Fibroblast of lung (primary cell): ENCODE measurements at regions not wholly inside any gene's neighbourhood (a gene's known extent, or its start where the extent isn't known, plus 50 kb on each side); places are given as distances from the start of the nearest gene placed in this dataset.

Source experiments
- DNase-seq, 2 donors: peaks; one replicate each; pipeline versions ENCODE4 v3.0.0 to v3.0.0-alpha.2; 2010; ENCODE audit warnings: low read depth in 2 of 2
- H2AFZ ChIP-seq: 2 replicates; pipeline ENCODE4 v1.5.1; 2012; ENCODE audit warnings: low read length, control low read depth, inconsistent platforms
- H3K27ac ChIP-seq: 2 replicates; pipeline ENCODE4 v1.5.1; 2011; ENCODE audit warnings: low read length, control low read depth; ENCODE audit not compliant: insufficient read depth
- H3K27me3 ChIP-seq: 2 replicates; pipeline ENCODE4 v1.5.1; 2011; ENCODE audit warnings: mild to moderate bottlenecking, low read length; ENCODE audit not compliant: control insufficient read depth, insufficient read depth
- H3K36me3 ChIP-seq: 2 replicates; pipeline ENCODE4 v1.5.1; 2011; ENCODE audit warnings: low read length; ENCODE audit not compliant: control insufficient read depth, insufficient read depth
- H3K4me1 ChIP-seq: 2 replicates; pipeline ENCODE4 v1.5.1; 2011; ENCODE audit warnings: low read length; ENCODE audit not compliant: control insufficient read depth, insufficient read depth; ENCODE audit errors: extremely low read depth
- H3K4me2 ChIP-seq: 2 replicates; pipeline ENCODE4 v1.5.1; 2011; ENCODE audit warnings: low read length, control low read depth; ENCODE audit not compliant: insufficient read depth; ENCODE audit errors: extremely low read depth
- H3K4me3 ChIP-seq, 4 experiments: fragments of 200-600 bp in 1 of 4; sonication (generic) in 1 of 4; replicated peaks in 1 of 4; 2 replicates each; pipeline ENCODE4 v1.5.1; 2011 to 2016; ENCODE audit warnings: low read length in 4 of 4, low read depth in 3 of 4, mild to moderate bottlenecking in 3 of 4, control low read depth in 2 of 4, inconsistent platforms in 1 of 4, mixed read lengths in 1 of 4; ENCODE audit not compliant: insufficient read depth in 1 of 4; ENCODE audit errors: control extremely low read depth in 1 of 4
- H3K79me2 ChIP-seq: 2 replicates; pipeline ENCODE4 v1.5.1; 2012; ENCODE audit warnings: mild to moderate bottlenecking, low read length, inconsistent platforms; ENCODE audit not compliant: control insufficient read depth, insufficient read depth
- H3K9ac ChIP-seq: 2 replicates; pipeline ENCODE4 v1.5.1; 2011; ENCODE audit warnings: mild to moderate bottlenecking, low read length, control low read depth; ENCODE audit not compliant: insufficient read depth
- H3K9me3 ChIP-seq: 2 replicates; pipeline ENCODE4 v1.5.1; 2012; ENCODE audit warnings: low read depth, low read length; ENCODE audit not compliant: control insufficient read depth, insufficient read depth
- H4K20me1 ChIP-seq: 2 replicates; pipeline ENCODE4 v1.5.1; 2011; ENCODE audit warnings: low read length; ENCODE audit not compliant: control insufficient read depth, insufficient read depth; ENCODE audit errors: extremely low read depth
- EZH2 ChIP-seq: IDR thresholded peaks from 2 replicates; pipeline ENCODE4 v1.5.1; 2012; ENCODE audit warnings: low read length, control low read depth, mild to moderate bottlenecking; ENCODE audit errors: missing control alignments
- TF ChIP-seq, protein P1 (sequence below), 2 donors: IDR thresholded peaks in 1 of 2; conservative IDR thresholded peaks in 1 of 2; 1 replicate in 1 of 2; 2 replicates in 1 of 2; pipeline ENCODE4 v1.5.1; 2011 to 2012; ENCODE audit warnings: low read length in 2 of 2, control low read depth in 1 of 2, inconsistent platforms in 1 of 2, low read depth in 1 of 2, mild to moderate bottlenecking in 1 of 2

DNA sequence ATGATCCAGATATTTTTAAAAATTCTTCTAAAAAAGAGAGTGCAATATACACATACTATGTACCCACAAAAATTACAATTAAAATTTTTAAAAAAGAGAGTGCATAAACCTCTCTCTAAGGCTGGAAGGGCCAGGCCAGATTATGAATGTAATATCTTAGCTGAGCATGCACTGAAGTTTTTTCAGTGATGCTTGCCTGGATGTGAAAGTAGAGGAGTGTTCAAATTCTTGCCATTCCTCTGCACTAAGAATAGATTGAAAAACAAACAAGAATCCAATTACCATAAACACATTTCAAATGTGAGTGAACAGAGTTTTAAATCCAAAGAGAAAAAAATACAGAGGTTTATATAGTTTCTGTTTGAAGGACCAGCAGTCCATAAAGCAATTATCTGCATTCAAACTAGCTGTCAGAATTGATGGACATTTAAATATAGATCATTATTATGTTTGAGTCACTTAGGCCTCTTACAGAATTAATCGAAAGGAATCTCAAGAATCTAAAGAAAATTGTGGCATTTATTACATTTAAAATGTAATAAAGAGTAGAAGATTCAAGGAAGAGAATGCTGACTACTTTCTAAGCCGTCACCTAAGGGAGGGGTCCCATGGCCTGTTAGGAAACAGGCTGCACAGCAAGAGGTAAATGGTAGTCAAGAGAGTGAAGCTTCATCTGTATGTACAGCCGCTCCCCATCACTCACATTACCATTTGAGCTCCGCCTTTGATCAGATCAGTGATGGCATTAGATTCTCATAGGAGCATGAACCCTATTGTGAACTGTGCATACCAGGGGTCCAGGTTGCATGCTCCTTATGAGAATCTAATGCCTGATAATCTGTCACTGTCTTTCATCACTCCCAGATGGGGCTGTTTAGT lies 159.3 kb upstream of the MDFIC2 start:
- H3K79me2 ChIP-seq, result no peaks in the 10 kb centered on the region
- H4K20me1 ChIP-seq, result no peaks in the 10 kb centered on the region
- H2AFZ ChIP-seq, result no peak overlapping the region
- DNase-seq, result peak; percentile 0 to 1
- H3K27ac ChIP-seq, result no peak overlapping the region
- no peak for TF ChIP-seq EZH2
- TF ChIP-seq, protein P1, sequence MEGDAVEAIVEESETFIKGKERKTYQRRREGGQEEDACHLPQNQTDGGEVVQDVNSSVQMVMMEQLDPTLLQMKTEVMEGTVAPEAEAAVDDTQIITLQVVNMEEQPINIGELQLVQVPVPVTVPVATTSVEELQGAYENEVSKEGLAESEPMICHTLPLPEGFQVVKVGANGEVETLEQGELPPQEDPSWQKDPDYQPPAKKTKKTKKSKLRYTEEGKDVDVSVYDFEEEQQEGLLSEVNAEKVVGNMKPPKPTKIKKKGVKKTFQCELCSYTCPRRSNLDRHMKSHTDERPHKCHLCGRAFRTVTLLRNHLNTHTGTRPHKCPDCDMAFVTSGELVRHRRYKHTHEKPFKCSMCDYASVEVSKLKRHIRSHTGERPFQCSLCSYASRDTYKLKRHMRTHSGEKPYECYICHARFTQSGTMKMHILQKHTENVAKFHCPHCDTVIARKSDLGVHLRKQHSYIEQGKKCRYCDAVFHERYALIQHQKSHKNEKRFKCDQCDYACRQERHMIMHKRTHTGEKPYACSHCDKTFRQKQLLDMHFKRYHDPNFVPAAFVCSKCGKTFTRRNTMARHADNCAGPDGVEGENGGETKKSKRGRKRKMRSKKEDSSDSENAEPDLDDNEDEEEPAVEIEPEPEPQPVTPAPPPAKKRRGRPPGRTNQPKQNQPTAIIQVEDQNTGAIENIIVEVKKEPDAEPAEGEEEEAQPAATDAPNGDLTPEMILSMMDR (conservative IDR thresholded peaks at IDR 0.05 in 1 of 2, IDR thresholded peaks at IDR 0.05 in 1 of 2; ENCODE audit: low read depth in 1 of 2, low read length in 2 of 2), result no peak
- H3K27me3 ChIP-seq, result no peaks in the 10 kb centered on the region
- H3K36me3 ChIP-seq, result no peaks in the 10 kb centered on the region
- no peaks in the 10 kb centered on the region for H3K4me1 ChIP-seq
- no peak overlapping the region for H3K4me3 ChIP-seq
- H3K9me3 ChIP-seq, result no peaks in the 10 kb centered on the region
- H3K4me2 ChIP-seq, result no peak overlapping the region
- H3K9ac ChIP-seq, result no peak overlapping the region

DNA sequence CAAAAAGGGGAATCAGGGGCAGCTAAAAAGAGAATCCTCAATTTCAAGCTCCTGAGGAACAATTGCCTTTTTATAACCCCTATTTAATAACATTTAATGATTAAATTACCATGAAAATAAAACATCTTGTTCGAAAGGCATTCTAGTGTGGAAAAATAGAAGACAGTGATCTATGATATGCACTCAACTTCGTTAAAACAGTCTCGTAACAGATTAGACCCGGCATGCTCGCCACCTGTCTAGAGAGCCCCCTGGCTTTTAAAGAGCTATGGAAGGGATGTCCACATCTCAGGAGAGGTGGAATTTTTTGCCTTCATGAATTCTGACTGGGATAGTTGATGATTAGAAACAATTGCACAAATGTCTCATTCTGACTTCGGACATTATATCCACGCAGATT lies 153.7 kb upstream of the MDFIC2 start:
- Histone ChIP-seq H2AFZ (no peak overlapping the region), H3K27ac (no peak overlapping the region), H4K20me1 (no peaks in the 10 kb centered on the region), H3K79me2 (no peaks in the 10 kb centered on the region), H3K27me3 (no peaks in the 10 kb centered on the region), H3K4me2 (no peak overlapping the region), H3K4me3 (no peak overlapping the region), H3K4me1 (no peaks in the 10 kb centered on the region), H3K9me3 (no peaks in the 10 kb centered on the region), H3K36me3 (no peaks in the 10 kb centered on the region), H3K9ac (no peak overlapping the region)
- TF ChIP-seq, protein P1 (conservative IDR thresholded peaks at IDR 0.05 in 1 of 2, IDR thresholded peaks at IDR 0.05 in 1 of 2; ENCODE audit: low read depth in 1 of 2, low read length in 2 of 2), result no peak
- no peak for TF ChIP-seq EZH2
- DNase-seq, result no peak

DNA sequence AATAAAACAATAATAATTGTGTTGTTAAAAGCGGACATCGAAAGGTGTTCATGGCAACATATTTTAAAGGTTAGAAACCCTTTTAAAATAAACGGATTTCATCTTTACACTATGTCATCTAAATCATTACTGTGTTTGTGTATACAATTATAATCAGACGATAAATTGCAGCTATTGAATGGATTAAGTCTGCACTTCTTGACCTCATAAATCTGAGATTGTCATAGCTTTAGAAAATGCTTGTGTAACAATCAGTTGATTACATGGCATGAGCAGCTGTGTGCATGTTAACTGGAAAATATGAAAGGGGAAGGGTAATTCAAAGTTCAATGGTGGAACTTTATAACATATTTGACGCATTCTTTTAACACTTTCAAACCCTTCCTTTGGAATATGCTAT lies 152.4 kb upstream of the MDFIC2 start:
- no peaks in the 10 kb centered on the region for H3K36me3 ChIP-seq
- H3K4me2 ChIP-seq, result no peak overlapping the region
- TF ChIP-seq, protein P1 (conservative IDR thresholded peaks at IDR 0.05 in 1 of 2, IDR thresholded peaks at IDR 0.05 in 1 of 2; ENCODE audit: low read depth in 1 of 2, low read length in 2 of 2), result no peak
- no peak for TF ChIP-seq EZH2
- H3K79me2 ChIP-seq, result no peaks in the 10 kb centered on the region
- no peak overlapping the region for H3K27ac ChIP-seq
- H3K27me3 ChIP-seq, result no peaks in the 10 kb centered on the region
- H3K9ac ChIP-seq, result no peak overlapping the region
- H3K9me3 ChIP-seq, result no peaks in the 10 kb centered on the region
- H3K4me1 ChIP-seq, result no peaks in the 10 kb centered on the region
- H2AFZ ChIP-seq, result no peak overlapping the region
- no peaks in the 10 kb centered on the region for H4K20me1 ChIP-seq
- DNase-seq, result no peak
- H3K4me3 ChIP-seq, result no peak overlapping the region
